Uterus (tissue), 3 donors: ENCODE measurements at regions not wholly inside any gene's neighbourhood (a gene's known extent, or its start where the extent isn't known, plus 50 kb on each side); places are given as distances from the start of the nearest gene placed in this dataset.

Source experiments
- DNase-seq, 2 donors: peaks; one replicate each; pipeline ENCODE4 v3.0.0-alpha.2; 2019 to 2020
- H3K27ac ChIP-seq, 2 donors: fragments of 200-600 bp; sonication (generic); 1 replicate in 1 of 2; 2 replicates in 1 of 2; pipeline ENCODE4 v1.5.1; 2016 to 2018
- H3K27me3 ChIP-seq, 2 donors: fragments of 200-600 bp; sonication (generic); one replicate each; pipeline ENCODE4 v1.5.1; 2018 to 2019; ENCODE audit warnings: control low read depth in 1 of 2
- H3K36me3 ChIP-seq, 2 donors: fragments of 200-600 bp; sonication (generic); one replicate each; pipeline ENCODE4 v1.5.1; 2019; ENCODE audit warnings: control low read depth in 1 of 2
- H3K4me1 ChIP-seq, 2 donors: fragments of 200-600 bp; sonication (generic); one replicate each; pipeline ENCODE4 v1.5.1; 2018 to 2019; ENCODE audit warnings: control low read depth in 1 of 2
- H3K4me3 ChIP-seq, 2 donors: fragments of 200-600 bp; sonication (generic); 1 replicate in 1 of 2; 2 replicates in 1 of 2; pipeline ENCODE4 v1.5.1; 2018 to 2019; ENCODE audit warnings: mild to moderate bottlenecking in 1 of 2
- H3K9me3 ChIP-seq, 2 donors: fragments of 200-600 bp; sonication (generic); one replicate each; pipeline ENCODE4 v1.5.1; 2019; ENCODE audit warnings: control low read depth in 1 of 2
- POLR2A ChIP-seq, 2 donors: fragments of 450-650 bp; IDR thresholded peaks; one replicate each; pipeline ENCODE4 v1.6.1; 2016; ENCODE audit warnings: antibody characterized with exemption in 2 of 2, mild to moderate bottlenecking in 1 of 2, moderate library complexity in 1 of 2
- intact Hi-C: fragments of 100-400 bp; cut with DNase I; formaldehyde crosslinking; loops from one replicate; pipeline ENCODE4 v1.15.1; 2023; ENCODE audit warnings: low total_unique reads
- TF ChIP-seq, protein P1 (sequence below), 4 experiments: fragments of 200-600 bp in 2 of 4; fragments of 450-650 bp in 2 of 4; sonication (generic) in 2 of 4; IDR thresholded peaks; one replicate each; pipeline ENCODE4 v1.5.1; 2016 to 2019; ENCODE audit warnings: antibody characterized with exemption in 4 of 4, mild to moderate bottlenecking in 2 of 4, moderate library complexity in 1 of 4
- donor health status: DM: yes; HTN: yes; CAD: no.

DNA sequence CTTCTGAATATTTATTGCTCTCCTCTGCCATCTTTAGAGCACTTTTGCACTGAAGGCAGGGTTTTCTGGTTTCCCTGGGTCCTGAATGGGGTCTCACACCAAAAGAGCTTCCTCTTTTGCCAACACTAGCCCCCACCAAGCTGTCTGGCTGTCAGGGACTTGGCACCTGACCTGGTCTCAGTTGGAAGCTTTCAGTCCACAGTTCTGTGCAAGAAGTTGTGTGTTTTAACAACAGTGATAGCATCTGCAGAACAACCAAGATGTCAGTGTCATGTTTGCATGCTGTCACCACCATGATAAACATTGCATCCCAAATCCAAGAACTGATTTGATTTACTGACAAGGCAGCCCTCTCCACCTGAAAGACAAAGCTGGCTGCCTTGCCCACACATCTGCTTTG is 448.5 kb upstream of the CCL2 start:
- no peaks in the 10 kb centered on the region for H3K36me3 ChIP-seq
- no peaks in the 10 kb centered on the region for H3K9me3 ChIP-seq
- no peaks in the 10 kb centered on the region for H3K27me3 ChIP-seq
- no peak overlapping the region for H3K27ac ChIP-seq
- TF ChIP-seq, protein P1, sequence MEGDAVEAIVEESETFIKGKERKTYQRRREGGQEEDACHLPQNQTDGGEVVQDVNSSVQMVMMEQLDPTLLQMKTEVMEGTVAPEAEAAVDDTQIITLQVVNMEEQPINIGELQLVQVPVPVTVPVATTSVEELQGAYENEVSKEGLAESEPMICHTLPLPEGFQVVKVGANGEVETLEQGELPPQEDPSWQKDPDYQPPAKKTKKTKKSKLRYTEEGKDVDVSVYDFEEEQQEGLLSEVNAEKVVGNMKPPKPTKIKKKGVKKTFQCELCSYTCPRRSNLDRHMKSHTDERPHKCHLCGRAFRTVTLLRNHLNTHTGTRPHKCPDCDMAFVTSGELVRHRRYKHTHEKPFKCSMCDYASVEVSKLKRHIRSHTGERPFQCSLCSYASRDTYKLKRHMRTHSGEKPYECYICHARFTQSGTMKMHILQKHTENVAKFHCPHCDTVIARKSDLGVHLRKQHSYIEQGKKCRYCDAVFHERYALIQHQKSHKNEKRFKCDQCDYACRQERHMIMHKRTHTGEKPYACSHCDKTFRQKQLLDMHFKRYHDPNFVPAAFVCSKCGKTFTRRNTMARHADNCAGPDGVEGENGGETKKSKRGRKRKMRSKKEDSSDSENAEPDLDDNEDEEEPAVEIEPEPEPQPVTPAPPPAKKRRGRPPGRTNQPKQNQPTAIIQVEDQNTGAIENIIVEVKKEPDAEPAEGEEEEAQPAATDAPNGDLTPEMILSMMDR (IDR thresholded peaks at IDR 0.05) = no peak
- no peak for TF ChIP-seq POLR2A (IDR thresholded peaks at IDR 0.05)
- no peak overlapping the region for H3K4me3 ChIP-seq
- intact Hi-C loops = no loop called here
- no peaks in the 10 kb centered on the region for H3K4me1 ChIP-seq
- DNase-seq = no peak

DNA sequence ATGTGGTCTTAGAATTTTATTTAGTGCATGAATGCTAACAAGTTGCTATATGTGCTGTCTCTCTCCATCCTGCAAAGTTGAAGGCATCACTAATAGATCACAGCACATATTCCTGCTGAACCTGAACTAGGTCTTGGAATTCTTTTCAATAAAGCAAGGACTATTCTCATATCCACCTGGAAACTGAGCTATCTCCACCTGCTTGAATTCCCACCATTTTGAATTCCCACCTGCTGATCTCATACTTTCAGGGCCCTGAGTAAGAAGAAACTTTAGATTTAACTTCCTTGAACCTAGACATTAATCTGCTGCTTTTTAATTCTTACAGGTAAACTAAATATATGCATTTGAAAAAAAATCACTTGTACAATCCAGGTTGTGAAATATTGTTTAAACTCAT is 445.3 kb upstream of the CCL2 start:
- no peaks in the 10 kb centered on the region for H3K9me3 ChIP-seq
- DNase-seq = no peak
- no peaks in the 10 kb centered on the region for H3K4me1 ChIP-seq
- H3K27ac ChIP-seq = no peak overlapping the region
- intact Hi-C loops = no loop called here
- TF ChIP-seq, protein P1 (IDR thresholded peaks at IDR 0.05) = no peak
- no peak for TF ChIP-seq POLR2A (IDR thresholded peaks at IDR 0.05)
- no peaks in the 10 kb centered on the region for H3K27me3 ChIP-seq
- H3K4me3 ChIP-seq = no peak overlapping the region
- no peaks in the 10 kb centered on the region for H3K36me3 ChIP-seq

DNA sequence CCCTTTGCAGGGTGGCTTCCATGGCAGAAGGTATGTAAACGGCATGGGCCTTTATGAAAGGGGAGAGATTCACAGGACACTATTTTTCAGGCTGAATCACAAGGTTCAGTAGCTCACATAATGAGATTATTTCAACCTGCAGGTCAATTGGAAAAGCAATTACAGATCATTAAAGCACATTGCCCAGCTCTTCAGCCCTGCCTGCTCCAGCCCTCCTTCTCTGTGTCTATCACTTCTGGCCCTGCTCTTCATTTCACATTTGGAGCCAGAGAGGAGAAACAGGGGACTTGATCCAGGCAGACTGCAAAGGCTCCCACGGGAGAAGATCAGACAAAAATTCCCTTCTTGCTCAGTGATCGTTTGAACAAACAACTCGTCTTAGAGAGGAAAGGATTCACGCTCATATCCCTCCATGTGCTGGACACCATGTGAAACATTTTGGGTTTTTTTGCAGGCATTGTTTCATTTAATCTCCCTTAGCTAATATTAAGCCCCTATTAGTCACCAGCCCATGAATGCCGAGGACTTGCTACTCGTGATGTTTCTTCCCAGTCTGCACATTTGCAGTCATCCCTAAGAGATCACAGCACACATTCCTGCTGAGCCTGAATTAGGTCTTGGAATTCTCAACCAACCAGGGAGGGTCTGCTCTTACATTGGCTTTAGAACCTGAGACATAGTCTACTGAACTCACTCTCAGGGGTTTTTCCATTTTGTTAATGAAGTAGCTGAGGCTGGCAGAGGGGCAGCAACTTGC is 443.9 kb upstream of the CCL2 start:
- H3K9me3 ChIP-seq = no peaks in the 10 kb centered on the region
- DNase-seq = no peak
- H3K27ac ChIP-seq = no peak overlapping the region
- H3K36me3 ChIP-seq = no peaks in the 10 kb centered on the region
- no peaks in the 10 kb centered on the region for H3K4me1 ChIP-seq
- TF ChIP-seq POLR2A (IDR thresholded peaks at IDR 0.05) = no peak
- TF ChIP-seq, protein P1 (IDR thresholded peaks at IDR 0.05) = no peak
- intact Hi-C loops = no loop called here
- no peak overlapping the region for H3K4me3 ChIP-seq
- no peaks in the 10 kb centered on the region for H3K27me3 ChIP-seq

DNA sequence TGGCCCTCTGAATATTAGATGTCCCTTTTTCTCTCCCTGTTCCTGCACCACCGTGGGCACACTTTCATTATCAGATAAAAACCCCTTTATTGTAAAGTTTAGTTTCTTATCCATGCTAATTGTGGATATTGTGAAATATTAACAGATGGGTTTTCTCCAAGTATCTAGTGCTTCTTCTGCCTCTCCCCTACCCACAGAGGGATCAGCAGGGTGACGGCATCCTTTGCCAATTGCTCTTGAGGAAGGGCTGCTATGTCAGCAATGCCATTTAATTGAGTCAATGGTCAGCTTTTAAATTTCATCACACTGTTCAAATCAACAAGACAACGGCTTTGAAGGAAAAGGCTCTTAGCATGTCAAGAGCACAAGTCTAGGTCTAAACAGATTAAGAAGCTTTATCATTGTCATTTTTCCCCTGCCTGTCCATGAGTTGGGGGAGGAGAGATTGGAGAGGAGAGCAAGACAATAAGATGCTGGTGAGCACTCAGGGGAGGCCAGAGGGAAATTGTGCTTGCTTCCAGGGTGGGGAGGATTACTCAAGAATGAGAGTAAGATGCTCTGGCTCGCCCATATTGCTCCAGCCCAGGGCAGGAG is 443.0 kb upstream of the CCL2 start:
- DNase-seq = no peak
- Histone ChIP-seq H3K27ac (no peak overlapping the region), H3K9me3 (no peaks in the 10 kb centered on the region), H3K4me1 (no peaks in the 10 kb centered on the region), H3K27me3 (no peaks in the 10 kb centered on the region), H3K4me3 (no peak overlapping the region), H3K36me3 (no peaks in the 10 kb centered on the region)
- intact Hi-C loops = no loop called here
- TF ChIP-seq POLR2A (IDR thresholded peaks at IDR 0.05) = no peak
- TF ChIP-seq, protein P1 (IDR thresholded peaks at IDR 0.05) = no peak

DNA sequence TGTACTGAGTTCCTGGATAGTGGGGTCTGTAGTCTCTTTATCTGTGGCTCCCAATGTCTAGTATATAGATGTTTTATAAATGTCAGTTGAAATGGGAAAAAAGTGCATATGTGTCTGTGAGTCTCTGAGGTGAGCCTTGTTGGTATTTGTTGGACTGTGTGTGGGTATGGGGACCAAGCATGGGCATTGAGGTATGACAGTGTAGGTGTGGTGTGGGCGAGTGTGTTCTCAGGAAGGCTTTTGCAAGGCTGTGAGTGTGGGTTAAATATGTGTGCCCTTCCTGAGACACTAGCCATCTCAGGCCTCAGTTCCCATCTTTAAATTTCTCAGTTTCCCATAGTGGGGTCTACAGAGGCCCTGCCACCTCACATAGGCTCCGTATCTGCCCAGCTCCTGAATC is 440.2 kb upstream of the CCL2 start:
- no peak overlapping the region for H3K4me3 ChIP-seq
- intact Hi-C loops = no loop called here
- no peaks in the 10 kb centered on the region for H3K9me3 ChIP-seq
- DNase-seq = no peak
- H3K36me3 ChIP-seq = no peaks in the 10 kb centered on the region
- H3K27me3 ChIP-seq = no peaks in the 10 kb centered on the region
- H3K27ac ChIP-seq = no peak overlapping the region
- no peaks in the 10 kb centered on the region for H3K4me1 ChIP-seq
- TF ChIP-seq, protein P1 (IDR thresholded peaks at IDR 0.05) = no peak
- TF ChIP-seq POLR2A (IDR thresholded peaks at IDR 0.05) = no peak
